ENCODE measurements at regions not wholly inside any gene's neighbourhood (a gene's known extent, or its start where the extent isn't known, plus 50 kb on each side); places are given as distances from the start of the nearest gene placed in this dataset.
A peak's percentile ranks its signal among the peaks of the same experiment; 100 is the strongest.

DNA sequence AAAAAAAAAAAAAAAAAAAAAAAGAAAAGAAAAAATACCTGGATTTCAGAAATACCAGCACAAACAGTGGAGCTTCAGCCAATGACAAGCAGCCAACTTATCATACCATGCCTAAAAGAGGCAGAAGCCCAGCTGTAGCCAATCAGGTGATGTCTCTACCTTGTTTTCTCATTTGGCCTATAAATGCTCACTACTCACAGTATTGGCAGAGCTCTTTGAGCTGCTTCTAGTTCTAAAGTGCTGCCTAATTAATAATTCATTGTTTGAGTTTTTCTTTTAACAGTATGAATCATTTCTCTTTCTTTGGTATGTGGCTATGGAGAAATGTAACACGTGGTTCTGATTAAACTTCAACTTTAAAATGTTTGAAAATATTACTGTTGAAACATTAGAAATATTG, 188.8 kb upstream of the TECRL start:
- FAIRE-seq, result no peak
- no peak for DNase-seq (ENCODE audit: low spot score)

DNA sequence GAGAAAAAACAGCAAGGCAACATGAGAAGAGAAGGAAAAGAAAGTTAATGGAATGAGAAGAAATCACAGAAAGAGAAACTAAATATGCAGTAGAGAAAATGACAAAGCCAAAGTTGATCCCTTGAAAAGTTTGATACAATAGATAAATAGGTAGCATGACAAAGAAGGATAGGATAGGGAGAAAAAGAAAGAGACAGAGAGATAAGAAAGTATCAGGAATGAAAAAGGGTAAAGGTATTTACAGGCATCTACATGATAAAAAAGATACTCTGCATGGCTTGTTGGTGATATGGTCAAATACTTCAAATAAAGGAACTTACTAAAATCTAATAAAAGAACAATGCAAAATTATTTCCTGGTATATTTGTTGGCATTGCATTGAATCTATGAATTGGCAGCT, 185.5 kb upstream of the TECRL start:
- no peak for DNase-seq (ENCODE audit: low spot score)
- no peak for FAIRE-seq

DNA sequence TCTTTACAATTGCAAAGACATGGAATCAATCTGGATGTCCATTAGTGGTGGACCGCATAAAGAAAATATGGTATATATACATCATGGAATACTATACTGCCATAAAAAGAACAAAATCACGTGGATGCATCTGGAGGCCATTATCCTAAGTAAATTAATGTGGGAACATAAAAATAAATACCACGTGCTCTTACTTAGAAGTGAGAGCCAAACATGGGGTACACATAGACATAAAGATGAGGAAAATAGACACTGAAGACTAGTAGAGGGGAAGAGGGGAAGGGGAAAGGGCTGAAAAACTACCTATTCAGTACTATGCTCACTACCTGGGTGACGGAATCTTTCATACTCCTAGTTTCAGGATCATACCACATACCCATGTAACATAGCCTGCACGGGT, 179.3 kb upstream of the TECRL start:
- FAIRE-seq, result no peak

DNA sequence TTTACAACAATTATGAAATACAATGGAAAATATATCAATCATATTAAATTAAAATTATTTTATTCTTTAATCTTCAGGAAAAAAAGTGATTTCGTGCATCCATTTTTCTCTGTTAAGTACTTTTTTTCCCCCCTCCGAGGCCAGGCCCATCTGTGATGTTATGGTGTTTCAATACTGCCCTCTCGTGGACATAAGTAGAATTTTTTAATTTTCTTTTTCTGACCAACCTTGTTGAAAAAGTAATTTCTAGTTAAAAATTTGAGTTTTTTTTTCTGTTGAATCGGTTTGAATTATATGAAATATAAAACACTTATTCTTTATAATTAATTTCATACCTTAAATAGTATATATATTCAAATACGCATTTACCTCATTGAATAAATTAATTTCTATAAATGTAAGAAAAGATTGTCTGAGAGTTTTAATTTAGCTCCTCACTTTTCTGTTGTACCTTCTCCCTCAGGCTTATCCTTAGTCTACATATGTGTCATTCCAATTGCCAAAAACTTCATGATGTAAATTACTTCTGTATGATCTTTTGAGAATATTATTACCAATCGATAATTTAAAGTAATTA, 175.8 kb upstream of the TECRL start:
- FAIRE-seq, result peak; percentile 84
- DNase-seq (ENCODE audit: low spot score), result peak; percentile 10

More for the DNA sequence above, 179.3 kb upstream of the TECRL start:
- DNase-seq (ENCODE audit: low spot score), result no peak

GRCh38 chr4:64584125-64584524, 174.9 kb upstream of the TECRL start:
- FAIRE-seq (no peak), DNase-seq (ENCODE audit: low spot score) (no peak)

DNA sequence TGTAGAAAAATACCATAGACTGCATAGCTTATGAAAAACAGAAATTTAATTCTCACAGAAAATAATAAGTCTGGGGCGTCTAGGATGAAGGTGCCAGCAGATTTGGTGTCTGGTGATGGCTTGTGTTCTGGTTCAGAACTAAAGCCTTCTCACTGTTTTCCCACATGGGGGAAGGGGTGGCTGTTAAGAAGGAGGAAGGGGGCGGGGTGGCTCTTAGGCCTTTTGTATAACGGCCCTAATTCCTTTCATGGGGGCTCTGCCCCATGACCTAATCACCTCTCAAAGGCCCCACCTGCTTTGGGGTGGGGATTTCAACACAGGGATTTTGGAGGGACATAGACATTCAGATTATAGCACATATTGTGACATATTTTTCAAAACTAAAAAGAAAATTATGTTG, 173.2 kb upstream of the TECRL start:
- DNase-seq (ENCODE audit: low spot score), result no peak
- no peak for FAIRE-seq

GRCh38 chr4:64581422-64581821, 172.2 kb upstream of the TECRL start:
- DNase-seq (ENCODE audit: low spot score), result no peak
- FAIRE-seq, result no peak

GRCh38 chr4:64564126-64564525, 154.9 kb upstream of the TECRL start:
- DNase-seq (ENCODE audit: low spot score) (no peak), FAIRE-seq (no peak)

GRCh38 chr4:64559571-64559970, 150.3 kb upstream of the TECRL start:
- FAIRE-seq, result no peak
- no peak for DNase-seq (ENCODE audit: low spot score)

DNA sequence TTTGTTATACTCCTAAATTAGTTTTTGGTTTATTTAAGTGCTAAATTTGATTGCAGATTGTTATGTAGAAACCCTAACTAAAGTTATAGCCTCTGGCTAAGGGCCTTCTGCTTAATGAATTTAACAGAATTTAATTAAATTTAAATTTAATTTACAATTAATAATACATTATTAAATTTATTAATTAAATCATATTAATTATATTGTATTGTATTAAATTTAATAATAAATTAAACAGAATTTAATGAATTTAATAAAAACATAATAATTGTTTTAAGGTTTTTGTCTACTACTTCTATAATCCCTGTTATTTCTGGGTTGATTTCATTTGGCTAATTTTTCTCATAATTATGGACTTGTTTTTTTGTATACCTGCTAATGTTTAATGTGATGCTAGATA, 141.9 kb upstream of the TECRL start:
- no peak for DNase-seq (ENCODE audit: low spot score)
- FAIRE-seq, result no peak

DNA sequence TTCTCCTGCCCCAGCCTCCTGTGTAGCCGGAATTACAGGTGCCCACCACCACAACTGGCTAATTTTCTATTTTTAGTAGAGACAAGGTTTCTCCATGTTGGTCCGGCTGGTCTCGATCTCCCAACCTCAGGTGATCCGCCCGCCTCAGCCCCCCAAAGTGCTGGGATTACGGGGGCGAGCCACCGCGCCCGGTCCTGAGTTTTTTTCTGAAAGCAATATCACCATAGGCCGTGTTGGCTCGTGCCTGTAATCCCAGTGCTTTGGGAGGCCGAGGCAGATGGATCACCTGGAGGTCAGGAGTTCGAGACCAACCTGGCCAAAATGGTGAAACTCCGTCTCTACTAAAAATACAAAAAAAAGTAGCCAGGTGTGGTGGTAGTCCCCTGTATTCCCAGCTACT, 136.3 kb upstream of the TECRL start:
- DNase-seq (ENCODE audit: low spot score) (no peak), FAIRE-seq (no peak)

- DNase-seq (ENCODE audit: low spot score) (peak; percentile 43), FAIRE-seq (peak; percentile 81)
These were observed 130.1 kb upstream of the TECRL start for GRCh38 chr4:64539234-64539849.

DNA sequence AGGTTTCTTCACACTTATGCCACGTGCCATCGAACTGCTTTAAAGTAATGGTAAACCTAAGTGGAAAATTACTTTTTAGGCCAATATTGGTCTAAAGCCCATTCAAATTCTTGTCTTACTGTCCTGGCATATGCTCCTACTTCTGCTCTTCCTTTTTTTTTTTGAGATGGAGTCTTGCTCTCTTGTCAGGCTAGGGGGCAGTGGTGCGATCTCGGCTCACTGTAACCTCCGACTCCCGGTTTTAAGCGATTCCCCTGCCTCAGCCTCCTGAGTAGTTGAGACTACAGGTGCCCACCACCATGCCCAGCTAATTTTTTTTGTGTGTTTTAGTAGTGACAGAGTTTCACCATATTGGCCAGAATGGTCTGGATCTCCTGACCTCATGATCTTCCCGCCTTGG, 129.0 kb upstream of the TECRL start:
- no peak for FAIRE-seq
- DNase-seq (ENCODE audit: low spot score), result no peak

DNA sequence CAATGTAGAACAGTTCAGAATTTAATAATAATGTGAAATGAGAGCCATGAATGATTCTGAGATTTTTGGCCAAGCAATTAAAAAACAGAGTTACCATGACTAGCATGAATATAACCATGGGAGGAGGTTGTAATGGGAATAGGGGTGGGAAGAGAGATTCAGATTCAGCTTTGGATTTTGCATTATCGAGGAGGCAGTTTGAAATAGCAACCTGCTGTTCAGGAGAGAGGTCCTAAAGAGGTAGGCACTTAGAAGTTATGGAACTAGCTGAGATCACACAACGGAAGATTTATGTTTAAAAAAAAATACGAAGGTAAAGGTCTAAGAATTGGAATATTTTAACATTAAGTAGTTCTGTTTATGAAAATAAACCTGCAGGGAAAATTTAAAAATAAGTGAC, 124.4 kb upstream of the TECRL start:
- FAIRE-seq, result no peak
- no peak for DNase-seq (ENCODE audit: low spot score)

GRCh38 chr4:64533159-64533558, 123.9 kb upstream of the TECRL start:
- FAIRE-seq (no peak), DNase-seq (ENCODE audit: low spot score) (no peak)

DNA sequence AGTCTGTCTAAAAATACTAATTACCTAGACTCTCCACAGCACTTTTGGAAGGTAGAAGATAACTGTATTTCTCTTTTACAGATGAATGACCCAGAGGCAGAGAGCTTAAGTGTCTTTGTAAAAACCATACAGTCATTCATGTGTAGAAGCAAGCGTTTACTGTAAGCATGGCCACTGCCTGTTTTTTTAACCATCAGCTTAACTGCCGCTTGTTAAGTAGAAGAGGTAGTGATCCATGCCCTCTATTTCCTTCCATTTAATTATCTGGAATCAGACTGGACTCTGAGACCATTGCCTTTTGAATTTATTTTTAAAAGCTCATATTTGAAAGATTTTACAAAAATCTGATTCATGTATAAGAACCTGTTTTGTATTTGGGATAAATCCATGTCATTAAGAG, 111.2 kb upstream of the TECRL start:
- FAIRE-seq, result no peak
- no peak for DNase-seq (ENCODE audit: low spot score)

DNA sequence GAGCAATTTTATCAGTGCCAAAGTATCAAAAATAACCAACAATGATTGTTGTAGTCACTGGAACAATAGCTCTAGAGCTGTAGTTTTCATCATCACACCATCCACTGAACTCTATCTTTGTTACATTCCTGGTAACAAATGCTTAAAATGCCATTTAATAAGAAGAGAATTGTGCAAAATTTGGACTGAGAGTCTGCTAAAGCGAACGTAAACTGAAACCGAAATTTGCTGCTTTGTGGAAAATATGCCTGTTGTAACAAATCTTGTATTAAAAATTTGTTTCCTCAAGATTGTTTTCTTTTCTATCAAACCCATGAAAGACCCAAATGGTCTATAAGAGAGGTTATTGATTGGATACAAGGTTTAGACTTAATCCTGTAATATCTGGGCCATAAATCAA, 109.3 kb upstream of the TECRL start:
- FAIRE-seq (no peak), DNase-seq (ENCODE audit: low spot score) (no peak)

- no peak for FAIRE-seq
- DNase-seq (ENCODE audit: low spot score), result no peak
These were observed 106.9 kb upstream of the TECRL start for GRCh38 chr4:64516176-64516575.

- no peak for FAIRE-seq
- DNase-seq (ENCODE audit: low spot score), result no peak
These were observed 98.8 kb upstream of the TECRL start for GRCh38 chr4:64508089-64508488.

DNA sequence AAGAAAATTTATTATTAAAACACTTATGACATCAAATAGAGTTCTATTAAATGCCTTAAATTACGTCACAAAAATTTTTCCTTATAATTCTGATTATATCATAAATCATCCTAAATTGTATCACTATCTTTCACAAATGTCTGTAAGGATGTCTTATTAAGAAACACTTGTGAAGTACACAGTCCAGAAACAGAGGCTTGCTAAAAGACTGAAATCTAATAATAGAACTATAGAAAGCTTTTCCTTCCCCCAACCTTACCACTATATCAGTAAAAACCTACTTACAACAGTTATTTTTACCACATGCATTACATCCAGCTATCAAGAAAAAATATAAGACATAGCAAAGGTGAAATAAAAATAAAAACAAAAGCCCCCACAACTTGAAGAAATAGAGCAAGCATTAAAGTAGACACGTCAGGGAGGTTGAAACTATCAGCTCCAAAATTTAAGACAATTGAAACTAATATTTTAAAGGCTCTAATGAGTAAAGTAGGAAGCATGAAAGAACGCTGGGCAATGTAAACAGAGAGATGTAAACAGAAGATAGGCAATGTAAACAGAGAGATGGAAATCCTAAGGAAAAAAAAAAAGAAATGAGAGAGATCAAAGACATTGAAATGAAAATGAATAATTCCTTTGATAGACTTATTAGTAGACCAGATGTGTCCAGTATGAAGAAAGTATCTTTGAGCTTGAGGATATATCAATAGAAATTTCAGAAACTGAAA, 94.9 kb upstream of the TECRL start:
- DNase-seq (ENCODE audit: low spot score), result no peak
- no peak for FAIRE-seq

GRCh38 chr4:64503416-64503815, 94.2 kb upstream of the TECRL start:
- FAIRE-seq, result no peak
- DNase-seq (ENCODE audit: low spot score), result no peak

DNA sequence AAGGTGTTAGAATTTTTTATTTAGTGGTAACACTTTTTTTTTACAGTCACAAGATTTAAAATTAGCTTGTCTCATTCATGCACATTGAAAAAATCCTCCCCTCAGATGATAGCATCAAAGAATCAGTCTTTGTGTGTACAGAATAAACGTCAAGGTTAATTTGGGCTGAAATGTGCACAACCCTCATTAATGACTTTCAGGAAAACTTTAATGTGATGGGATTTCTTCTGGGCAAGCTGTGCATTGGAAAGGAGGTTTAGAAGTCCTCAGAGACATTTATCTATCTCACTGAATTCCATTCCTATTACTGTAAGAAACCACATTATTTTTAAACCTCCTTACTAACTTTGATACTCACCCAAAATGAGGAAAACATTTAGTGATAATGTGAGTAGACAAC, 88.2 kb upstream of the TECRL start:
- no peak for FAIRE-seq
- no peak for DNase-seq (ENCODE audit: low spot score)

- DNase-seq (ENCODE audit: low spot score) (no peak), FAIRE-seq (no peak)
These were observed 86.7 kb upstream of the TECRL start for GRCh38 chr4:64495946-64496345.
